K562 (cell line): ENCODE measurements at regions not wholly inside any gene's neighbourhood (a gene's known extent, or its start where the extent isn't known, plus 50 kb on each side); places are given as distances from the start of the nearest gene placed in this dataset.

Source experiments
- ATAC-seq: fragments of 200-7000 bp; cut with Tn5 transposase; 3 replicates; pipeline ENCODE4 v1.9.1; 2020; ENCODE audit warnings: moderate library complexity
- BruUV-seq: library from RNA; stranded (reverse); fragments of 400-500 nt; replicated peaks from 2 replicates; lab custom pipeline; 2021; lab: Mats Ljungman, UMichigan
- CTCF ChIA-PET: fragments of 300-600 bp; formaldehyde crosslinking; extraction: SDS; loops from one replicate; lab custom pipeline; 2021; ENCODE audit warnings: low intra/inter-chr PET ratio; lab: Yijun Ruan, JAX
- POLR2A ChIA-PET: fragments of 300-600, 350-650 bp; sonication (Branson Sonifier 250); formaldehyde crosslinking; extraction: SDS; loops from one replicate; lab custom pipeline; 2021; ENCODE audit warnings: antibody characterized with exemption, inconsistent platforms; lab: Yijun Ruan, JAX
- DNase-seq, 4 experiments: peaks; one replicate each; pipeline versions ENCODE4 v3.0.0 to v3.0.0-alpha.2; 2011 to 2018; ENCODE audit warnings: low spot score in 3 of 4, mixed read lengths in 3 of 4; ENCODE audit errors: extremely low read depth in 1 of 4
- FAIRE-seq: peaks from 2 replicates; lab custom pipeline; 2011; peaks lifted over from hg19 to GRCh38; lab: Jason Lieb, UNC
- H2AFZ ChIP-seq: 2 replicates; pipeline ENCODE4 v1.6.0; 2011; ENCODE audit warnings: low read depth, low read length, control low read depth, inconsistent platforms
- H3K27ac ChIP-seq: fragments of 200-600 bp; 3 replicates; pipeline ENCODE4 v1.8.0; 2011; ENCODE audit warnings: low read depth, mild to moderate bottlenecking, control low read depth, inconsistent platforms, low read length, moderate library complexity, mixed read lengths; ENCODE audit errors: extremely low read depth
- H3K27me3 ChIP-seq, 2 experiments: fragments of 300-600 bp in 1 of 2; 2 replicates in 1 of 2; 3 replicates in 1 of 2; pipeline versions ENCODE4 v1.6.0 to v1.8.0; 2011; ENCODE audit warnings: inconsistent platforms in 2 of 2, low read length in 2 of 2, mild to moderate bottlenecking in 1 of 2, mixed read lengths in 1 of 2, moderate library complexity in 1 of 2; ENCODE audit not compliant: control insufficient read depth in 2 of 2, insufficient read depth in 2 of 2
- H3K36me3 ChIP-seq: fragments of 300-600 bp; 3 replicates; pipeline ENCODE4 v1.8.0; 2011; ENCODE audit warnings: mild to moderate bottlenecking, low read length, inconsistent platforms; ENCODE audit not compliant: control insufficient read depth, insufficient read depth
- H3K4me1 ChIP-seq, 2 experiments: fragments of 200-600 bp in 1 of 2; replicated peaks in 1 of 2; 2 replicates in 1 of 2; 3 replicates in 1 of 2; pipeline versions ENCODE4 v1.5.1 to v1.8.0; 2011; ENCODE audit warnings: inconsistent platforms in 2 of 2, low read length in 2 of 2, mild to moderate bottlenecking in 1 of 2, mixed read lengths in 1 of 2, moderate library complexity in 1 of 2; ENCODE audit not compliant: control insufficient read depth in 2 of 2, insufficient read depth in 2 of 2
- H3K4me2 ChIP-seq: 2 replicates; pipeline ENCODE4 v1.6.1; 2011; ENCODE audit warnings: low read length, control low read depth, inconsistent platforms, mixed read lengths; ENCODE audit not compliant: insufficient read depth
- H3K4me3 ChIP-seq: fragments of 200-600 bp; sonication (generic), shearing (Covaris generic); 2 replicates; pipeline ENCODE4 v1.5.1; 2016; ENCODE audit warnings: control low read depth, inconsistent platforms
- H3K79me2 ChIP-seq: fragments of 200-600 bp; 3 replicates; pipeline ENCODE4 v1.8.0; 2011; ENCODE audit warnings: low read length, inconsistent platforms; ENCODE audit not compliant: control insufficient read depth, insufficient read depth
- H3K9ac ChIP-seq, 2 experiments: 2 replicates each; pipeline versions ENCODE4 v1.6.0 to v1.6.1; 2011; ENCODE audit warnings: low read depth in 2 of 2, low read length in 2 of 2, control low read depth in 1 of 2, inconsistent platforms in 1 of 2, mild to moderate bottlenecking in 1 of 2, mixed read lengths in 1 of 2; ENCODE audit not compliant: insufficient read depth in 1 of 2
- H3K9me1 ChIP-seq: one replicate; pipeline ENCODE4 v1.6.0; 2011; ENCODE audit warnings: inconsistent platforms, mild to moderate bottlenecking, low read length, moderate library complexity; ENCODE audit not compliant: control insufficient read depth, insufficient read depth
- H3K9me3 ChIP-seq: replicated peaks from 2 replicates; pipeline ENCODE4 v1.5.1; 2011; ENCODE audit warnings: low read depth, low read length, inconsistent platforms; ENCODE audit not compliant: control insufficient read depth, insufficient read depth
- H4K20me1 ChIP-seq: replicated peaks from 2 replicates; pipeline ENCODE4 v1.6.1; 2011; ENCODE audit warnings: low read length, inconsistent platforms, mixed read lengths; ENCODE audit not compliant: control insufficient read depth, insufficient read depth
- ARID2 ChIP-seq: fragments of 450-650 bp; IDR thresholded peaks from 2 replicates; pipeline ENCODE4 v1.6.1; 2017; ENCODE audit warnings: antibody characterized with exemption, mild to moderate bottlenecking
- EP400 ChIP-seq: fragments of 450-650 bp; IDR thresholded peaks from 2 replicates; pipeline ENCODE4 v1.6.1; 2017; ENCODE audit warnings: antibody characterized with exemption, mild to moderate bottlenecking, moderate library complexity
- ESRRA ChIP-seq: fragments of 450-650 bp; IDR thresholded peaks from 2 replicates; pipeline ENCODE4 v1.6.1; 2014; ENCODE audit warnings: low read depth, mild to moderate bottlenecking, moderate library complexity, borderline replicate concordance
- MED1 ChIP-seq: sonication (generic); formaldehyde crosslinking; IDR thresholded peaks from 2 replicates; pipeline ENCODE4 v1.8.1; 2023; ENCODE audit warnings: missing genetic modification reagents, borderline replicate concordance
- MEIS2 ChIP-seq: fragments of 450-650 bp; IDR thresholded peaks from 2 replicates; pipeline ENCODE4 v1.6.1; 2014; ENCODE audit warnings: mild to moderate bottlenecking; ENCODE audit not compliant: partially characterized antibody
- MTF1 ChIP-seq: fragments of 250-450 bp; sonication (Bioruptor Pico); IDR thresholded peaks from 2 replicates; pipeline ENCODE4 v1.9.0; 2021; ENCODE audit warnings: moderate library complexity, mild to moderate bottlenecking, inconsistent platforms, borderline replicate concordance
- NFE2L1 ChIP-seq: fragments of 450-650 bp; IDR thresholded peaks from 2 replicates; pipeline ENCODE4 v1.6.1; 2016; ENCODE audit warnings: missing genetic modification characterization, low read depth, mild to moderate bottlenecking, missing compliant biosample characterization, moderate library complexity, borderline replicate concordance
- PCBP2 ChIP-seq: fragments of 200-400 bp; formaldehyde crosslinking; IDR thresholded peaks from 2 replicates; pipeline ENCODE4 v1.6.1; 2018; ENCODE audit warnings: low read length, low read depth, mild to moderate bottlenecking, moderate library complexity; ENCODE audit not compliant: poor library complexity, severe bottlenecking
- PHF20 ChIP-seq: fragments of 450-650 bp; IDR thresholded peaks from 2 replicates; pipeline ENCODE4 v1.6.1; 2018; ENCODE audit not compliant: partially characterized antibody
- PHTF2 ChIP-seq: fragments of 250-450 bp; sonication (Bioruptor Pico); IDR thresholded peaks from 2 replicates; pipeline ENCODE4 v1.5.0; 2021; ENCODE audit warnings: mild to moderate bottlenecking
- POLR3G ChIP-seq: IDR thresholded peaks from 2 replicates; pipeline ENCODE4 v1.6.1; 2011; ENCODE audit not compliant: insufficient read length, insufficient replicate concordance; ENCODE audit errors: extremely low read depth
- RCOR1 ChIP-seq, 2 experiments: IDR thresholded peaks; 2 replicates each; pipeline ENCODE4 v1.6.1; 2012; ENCODE audit warnings: low read depth in 2 of 2, low read length in 2 of 2, borderline replicate concordance in 1 of 2, improper control_type of control experiment in 1 of 2
- SIRT6 ChIP-seq: IDR thresholded peaks from one replicate; pipeline ENCODE4 v1.6.1; 2012; ENCODE audit warnings: low read depth, mild to moderate bottlenecking, control low read depth, inconsistent platforms, low read length, moderate library complexity
- TCF7L2 ChIP-seq: fragments of 150-350 bp; IDR thresholded peaks from 2 replicates; pipeline ENCODE4 v1.6.1; 2016; ENCODE audit warnings: low read depth, mild to moderate bottlenecking, low read length, moderate library complexity
- ZNF274 ChIP-seq: IDR thresholded peaks from 2 replicates; pipeline ENCODE4 v1.6.1; 2011; ENCODE audit warnings: low read depth, mild to moderate bottlenecking, low read length, moderate library complexity, borderline replicate concordance
- ZNF311 ChIP-seq: fragments of 250-450 bp; sonication (Bioruptor Pico); IDR thresholded peaks from 2 replicates; pipeline ENCODE4 v1.4.0; 2020; ENCODE audit warnings: mild to moderate bottlenecking, moderate library complexity
- WGBS: fragments of 100-300 bp; shearing (Covaris generic); methylation state at CpG from one replicate; pipeline ENCODE4 v1.1.6; 2016; ENCODE audit warnings: low coverage, mixed read lengths; ENCODE audit not compliant: insufficient coverage; ENCODE audit errors: missing lambda C conversion rate; 5-methylcytosine and 5-hydroxymethylcytosine counted together
- in situ Hi-C: fragments of 300-500 bp; cut with MboI; formaldehyde crosslinking; loops from 4 replicates; pipeline ENCODE4 v1.15.0; 2018; ENCODE audit warnings: inconsistent platforms, mixed read lengths
- intact Hi-C: fragments of 100-400 bp; cut with micrococcal nuclease; formaldehyde crosslinking; loops from 2 replicates; pipeline ENCODE4 v1.14.2; 2022
- TF ChIP-seq, protein P1 (sequence below): sonication (generic); formaldehyde crosslinking; IDR thresholded peaks from 2 replicates; pipeline ENCODE4 v1.8.1; 2023; ENCODE audit warnings: mild to moderate bottlenecking, missing genetic modification reagents

DNA sequence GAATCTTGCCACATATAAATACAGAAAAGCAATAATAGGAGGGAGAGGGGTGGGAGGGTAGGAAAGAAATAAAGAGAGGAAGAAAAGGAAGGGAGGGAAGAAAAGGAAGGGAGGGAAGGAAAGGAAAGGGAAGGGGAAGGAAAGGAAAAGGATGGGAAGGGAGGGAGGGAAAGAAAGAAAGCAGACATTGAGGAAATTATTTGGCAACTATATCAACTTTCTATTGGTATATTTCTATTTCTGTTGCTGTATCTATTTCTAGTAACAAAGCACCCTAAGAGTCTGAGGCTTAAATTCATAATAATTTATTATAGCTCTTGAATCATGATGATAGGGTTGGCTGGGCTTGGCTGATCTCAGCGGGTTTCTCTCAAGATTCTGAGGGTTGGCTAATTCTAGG, 648.0 kb downstream of the CCDC85A start:
- in situ Hi-C loops (no loop called here), intact Hi-C loops (no loop called here)
- no peaks in the 10 kb centered on the region for H3K36me3 ChIP-seq
- H3K27me3 ChIP-seq: no peaks in the 10 kb centered on the region
- H2AFZ ChIP-seq: no peak overlapping the region
- BruUV-seq: no TSS peak
- no peaks in the 10 kb centered on the region for H3K4me1 ChIP-seq
- no peaks in the 10 kb centered on the region for H4K20me1 ChIP-seq
- 0% methylated on average over 1 of the region's 1 CpG for WGBS
- H3K27ac ChIP-seq: no peak overlapping the region
- H3K9ac ChIP-seq: no peak overlapping the region
- ChIA-PET POLR2A (no interaction called here), CTCF (no interaction called here)
- no peak for TF ChIP-seq PHTF2 (CRISPR knock-in tag)
- peak; percentile 74 for TF ChIP-seq PCBP2
- TF ChIP-seq, all 486 proteins: peak for 1
- no peak for DNase-seq
- no peaks in the 10 kb centered on the region for H3K79me2 ChIP-seq
- H3K4me2 ChIP-seq: no peak overlapping the region
- no peak for FAIRE-seq
- no peak overlapping the region for H3K4me3 ChIP-seq
- no peak for ATAC-seq
- no peaks in the 10 kb centered on the region for H3K9me1 ChIP-seq
- H3K9me3 ChIP-seq: no peaks in the 10 kb centered on the region

DNA sequence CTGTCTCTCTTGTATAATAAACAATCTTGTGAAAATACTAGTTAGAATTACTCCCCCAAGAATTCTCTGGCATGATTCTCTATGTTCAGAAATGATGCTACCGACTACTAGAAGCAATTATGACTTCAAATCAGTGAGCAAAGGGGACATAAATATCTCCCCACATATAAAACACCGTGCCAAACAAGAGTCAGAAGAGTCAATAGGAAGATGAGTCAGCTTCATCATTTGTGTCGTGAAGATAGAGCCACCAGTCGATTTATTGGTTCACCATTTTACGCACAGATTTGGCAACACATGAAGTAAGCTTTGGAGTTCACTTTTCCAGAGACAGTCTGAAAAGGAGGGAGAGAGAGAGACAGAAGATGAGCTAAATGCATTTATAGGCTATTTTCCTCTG, 650.9 kb downstream of the CCDC85A start:
- no peaks in the 10 kb centered on the region for H3K4me1 ChIP-seq
- no peaks in the 10 kb centered on the region for H3K36me3 ChIP-seq
- 3% methylated on average over 5 of the region's 5 CpGs for WGBS
- no peak overlapping the region for H3K9ac ChIP-seq
- H3K79me2 ChIP-seq: no peaks in the 10 kb centered on the region
- H3K27me3 ChIP-seq: no peaks in the 10 kb centered on the region
- FAIRE-seq: no peak
- no peak overlapping the region for H3K4me3 ChIP-seq
- ATAC-seq: no peak
- intact Hi-C loops: no loop called here
- no peak overlapping the region for H3K27ac ChIP-seq
- no peaks in the 10 kb centered on the region for H3K9me1 ChIP-seq
- no peak overlapping the region for H3K4me2 ChIP-seq
- DNase-seq: no peak
- in situ Hi-C loops: no loop called here
- no peaks in the 10 kb centered on the region for H4K20me1 ChIP-seq
- ChIA-PET CTCF (no interaction called here), POLR2A (no interaction called here)
- no peaks in the 10 kb centered on the region for H3K9me3 ChIP-seq
- BruUV-seq: no TSS peak
- H2AFZ ChIP-seq: no peak overlapping the region
- TF ChIP-seq ARID2 (no peak), POLR3G (no peak), ZNF311 (CRISPR knock-in tag) (no peak), TCF7L2 (no peak), RCOR1 (IDR thresholded peaks at IDR 0.05; ENCODE audit: borderline replicate concordance in 1 of 2, low read depth in 2 of 2, low read length in 2 of 2) (no peak), MTF1 (no peak), ESRRA (no peak), NFE2L1 (tag) (no peak), EP400 (no peak), ZNF274 (no peak), MED1 (no peak), PHF20 (no peak), MEIS2 (no peak), SIRT6 (no peak)
- TF ChIP-seq, protein P1, sequence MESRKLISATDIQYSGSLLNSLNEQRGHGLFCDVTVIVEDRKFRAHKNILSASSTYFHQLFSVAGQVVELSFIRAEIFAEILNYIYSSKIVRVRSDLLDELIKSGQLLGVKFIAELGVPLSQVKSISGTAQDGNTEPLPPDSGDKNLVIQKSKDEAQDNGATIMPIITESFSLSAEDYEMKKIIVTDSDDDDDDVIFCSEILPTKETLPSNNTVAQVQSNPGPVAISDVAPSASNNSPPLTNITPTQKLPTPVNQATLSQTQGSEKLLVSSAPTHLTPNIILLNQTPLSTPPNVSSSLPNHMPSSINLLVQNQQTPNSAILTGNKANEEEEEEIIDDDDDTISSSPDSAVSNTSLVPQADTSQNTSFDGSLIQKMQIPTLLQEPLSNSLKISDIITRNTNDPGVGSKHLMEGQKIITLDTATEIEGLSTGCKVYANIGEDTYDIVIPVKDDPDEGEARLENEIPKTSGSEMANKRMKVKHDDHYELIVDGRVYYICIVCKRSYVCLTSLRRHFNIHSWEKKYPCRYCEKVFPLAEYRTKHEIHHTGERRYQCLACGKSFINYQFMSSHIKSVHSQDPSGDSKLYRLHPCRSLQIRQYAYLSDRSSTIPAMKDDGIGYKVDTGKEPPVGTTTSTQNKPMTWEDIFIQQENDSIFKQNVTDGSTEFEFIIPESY: no peak
